IPS-15b (cell line): ENCODE measurements at regions not wholly inside any gene's neighbourhood (a gene's known extent, or its start where the extent isn't known, plus 50 kb on each side); places are given as distances from the start of the nearest gene placed in this dataset.

Experiments used
- H3K27me3 ChIP-seq: one replicate; pipeline ENCODE4 v1.6.1; 2013; ENCODE audit warnings: low read length; ENCODE audit not compliant: control insufficient read depth, insufficient read depth
- H3K36me3 ChIP-seq: one replicate; pipeline ENCODE4 v1.6.1; 2013; ENCODE audit warnings: low read length; ENCODE audit not compliant: control insufficient read depth, insufficient read depth
- H3K4me1 ChIP-seq: one replicate; pipeline ENCODE4 v1.6.1; 2013; ENCODE audit warnings: mild to moderate bottlenecking, low read length; ENCODE audit not compliant: control insufficient read depth, insufficient read depth
- H3K4me3 ChIP-seq: one replicate; pipeline ENCODE4 v1.5.1; 2013; ENCODE audit warnings: low read depth, low read length
- H3K9ac ChIP-seq: one replicate; pipeline ENCODE4 v1.6.1; 2013; ENCODE audit warnings: low read depth, mild to moderate bottlenecking, low read length
- H3K9me3 ChIP-seq: one replicate; pipeline ENCODE4 v1.6.1; 2013; ENCODE audit warnings: mild to moderate bottlenecking, low read length; ENCODE audit not compliant: control insufficient read depth, insufficient read depth

- no peaks in the 10 kb centered on the region for H3K9me3 ChIP-seq
- no peaks in the 10 kb centered on the region for H3K27me3 ChIP-seq
- peaks cover 2% of the 10 kb centered on the region for H3K4me1 ChIP-seq
- no peak overlapping the region for H3K4me3 ChIP-seq
- H3K9ac ChIP-seq, result peak overlapping the region; percentile 37
- H3K36me3 ChIP-seq, result no peaks in the 10 kb centered on the region
Observed at GRCh38 chr11:92764128-92764527, 205.3 kb upstream of the MTNR1B start.

- H3K9ac ChIP-seq, result no peak overlapping the region
- H3K4me3 ChIP-seq, result no peak overlapping the region
- H3K36me3 ChIP-seq, result no peaks in the 10 kb centered on the region
- H3K4me1 ChIP-seq, result peaks cover 2% of the 10 kb centered on the region
- no peaks in the 10 kb centered on the region for H3K27me3 ChIP-seq
- H3K9me3 ChIP-seq, result no peaks in the 10 kb centered on the region
Observed at GRCh38 chr11:92765082-92765840, 204.2 kb upstream of the MTNR1B start.

- Histone ChIP-seq H3K9ac (no peak overlapping the region), H3K4me3 (no peak overlapping the region), H3K9me3 (no peaks in the 10 kb centered on the region), H3K4me1 (peaks cover 2% of the 10 kb centered on the region), H3K27me3 (no peaks in the 10 kb centered on the region), H3K36me3 (no peaks in the 10 kb centered on the region)
Observed at GRCh38 chr11:92765965-92766371, 203.5 kb upstream of the MTNR1B start.

- Histone ChIP-seq H3K9me3 (no peaks in the 10 kb centered on the region), H3K27me3 (no peaks in the 10 kb centered on the region), H3K4me1 (peaks cover 2% of the 10 kb centered on the region), H3K4me3 (no peak overlapping the region), H3K36me3 (no peaks in the 10 kb centered on the region), H3K9ac (no peak overlapping the region)
Observed at GRCh38 chr11:92766698-92767097, 202.8 kb upstream of the MTNR1B start.

DNA sequence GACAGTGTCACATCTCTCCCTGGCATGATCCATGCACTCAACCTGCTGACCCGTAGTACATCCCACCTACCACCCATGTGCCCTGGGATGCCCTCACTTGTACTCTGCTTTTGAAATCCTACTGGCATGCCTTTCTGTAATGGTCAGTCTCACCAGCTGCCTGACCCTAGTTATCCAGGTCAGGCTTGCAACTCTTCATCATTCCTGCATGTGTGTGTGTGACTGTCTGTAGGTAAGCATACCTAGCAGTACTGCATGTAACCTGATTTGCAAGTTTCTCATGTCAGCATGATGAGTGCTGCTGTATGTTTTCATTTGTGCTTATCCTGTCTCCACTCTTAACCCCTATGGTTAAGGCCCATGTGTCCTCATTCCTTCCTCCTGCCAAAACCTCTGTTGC is 202.0 kb upstream of the MTNR1B start:
- Histone ChIP-seq H3K4me1 (peaks cover 2% of the 10 kb centered on the region), H3K4me3 (no peak overlapping the region), H3K9ac (no peak overlapping the region), H3K36me3 (no peaks in the 10 kb centered on the region), H3K9me3 (no peaks in the 10 kb centered on the region), H3K27me3 (no peaks in the 10 kb centered on the region)

DNA sequence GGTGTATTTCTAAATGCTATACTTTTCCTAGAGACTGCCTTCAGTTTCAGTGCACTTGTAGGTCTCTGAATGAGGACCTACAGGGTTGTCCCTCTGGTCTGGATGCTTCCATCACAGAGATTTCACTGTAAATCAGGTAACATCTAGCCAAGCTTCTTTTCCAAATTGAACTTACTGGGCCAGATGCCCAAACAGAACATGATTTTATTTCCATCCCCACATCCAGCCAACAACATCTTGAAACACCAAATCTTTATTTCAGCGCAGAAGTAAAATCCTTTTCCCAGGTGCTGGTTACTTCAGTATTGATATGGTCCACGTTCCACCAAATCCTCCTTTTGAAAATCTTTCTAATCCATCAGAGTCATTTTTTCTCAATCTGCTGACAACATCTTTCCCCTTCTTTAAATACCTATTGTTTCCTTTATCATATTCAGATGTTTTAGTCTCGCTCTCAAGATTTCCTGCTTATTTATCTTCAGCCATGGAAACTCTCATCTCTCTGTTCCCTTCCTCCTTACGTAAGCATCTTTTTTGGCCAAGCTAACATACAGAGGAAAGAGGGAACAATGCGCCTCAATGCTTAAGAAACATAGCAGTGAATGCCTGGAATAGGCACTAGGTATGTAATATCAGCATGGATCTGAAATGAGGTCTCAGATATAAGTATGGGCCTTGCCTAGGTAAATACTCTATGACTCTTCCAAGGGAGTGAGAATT is 201.2 kb upstream of the MTNR1B start:
- Histone ChIP-seq H3K9me3 (no peaks in the 10 kb centered on the region), H3K4me3 (no peak overlapping the region), H3K4me1 (peaks cover 2% of the 10 kb centered on the region), H3K36me3 (no peaks in the 10 kb centered on the region), H3K9ac (no peak overlapping the region), H3K27me3 (no peaks in the 10 kb centered on the region)

DNA sequence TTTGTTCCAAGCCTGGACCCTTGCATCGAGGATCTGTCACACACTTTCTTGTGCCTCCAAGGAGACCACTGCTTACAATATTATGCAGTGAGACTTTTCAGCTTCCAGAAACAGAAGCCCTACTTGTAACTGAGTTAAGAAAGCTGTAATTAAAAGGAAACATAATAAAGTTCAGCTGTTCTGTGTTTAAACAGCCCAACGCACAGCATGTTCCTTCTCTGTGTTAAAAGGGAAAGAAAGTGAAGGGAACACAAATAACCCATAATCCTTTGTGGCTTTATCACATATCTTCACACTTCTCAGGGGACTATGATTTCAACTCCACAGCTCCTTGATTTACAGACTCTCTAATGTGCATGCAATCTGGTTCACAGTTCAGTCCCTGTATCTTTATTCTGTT is 200.3 kb upstream of the MTNR1B start:
- peaks cover 2% of the 10 kb centered on the region for H3K4me1 ChIP-seq
- H3K36me3 ChIP-seq, result no peaks in the 10 kb centered on the region
- H3K9me3 ChIP-seq, result no peaks in the 10 kb centered on the region
- no peaks in the 10 kb centered on the region for H3K27me3 ChIP-seq
- H3K4me3 ChIP-seq, result no peak overlapping the region
- H3K9ac ChIP-seq, result no peak overlapping the region

DNA sequence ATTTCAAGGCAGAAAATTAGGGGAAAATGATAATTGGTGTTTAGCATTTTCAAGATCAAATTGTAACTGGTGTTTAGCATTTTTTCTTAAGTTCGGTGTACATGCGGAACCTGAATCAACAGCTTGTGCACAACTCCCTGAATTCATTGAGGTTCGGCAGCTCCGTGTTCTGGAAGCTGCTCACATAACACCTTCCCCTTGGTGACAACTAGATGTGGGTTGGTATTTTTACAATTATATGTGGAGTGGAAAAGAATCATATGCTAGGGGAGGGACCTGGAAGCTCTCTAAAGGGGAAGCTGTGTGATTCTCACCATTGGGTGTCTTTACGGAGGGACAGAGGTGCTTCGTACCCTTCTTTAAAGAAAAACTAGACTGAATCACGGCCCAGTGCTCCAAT is 199.0 kb upstream of the MTNR1B start:
- Histone ChIP-seq H3K4me1 (peaks cover 2% of the 10 kb centered on the region), H3K9me3 (no peaks in the 10 kb centered on the region), H3K27me3 (no peaks in the 10 kb centered on the region), H3K9ac (no peak overlapping the region), H3K4me3 (no peak overlapping the region), H3K36me3 (no peaks in the 10 kb centered on the region)

- H3K9me3 ChIP-seq, result no peaks in the 10 kb centered on the region
- no peaks in the 10 kb centered on the region for H3K27me3 ChIP-seq
- no peaks in the 10 kb centered on the region for H3K36me3 ChIP-seq
- H3K9ac ChIP-seq, result no peak overlapping the region
- peaks cover 2% of the 10 kb centered on the region for H3K4me1 ChIP-seq
- no peak overlapping the region for H3K4me3 ChIP-seq
Observed at GRCh38 chr11:92770981-92771380, 198.5 kb upstream of the MTNR1B start.

- Histone ChIP-seq H3K4me1 (no peaks in the 10 kb centered on the region), H3K36me3 (no peaks in the 10 kb centered on the region), H3K27me3 (no peaks in the 10 kb centered on the region), H3K9ac (no peak overlapping the region), H3K9me3 (no peaks in the 10 kb centered on the region), H3K4me3 (no peak overlapping the region)
Observed at GRCh38 chr11:92771701-92772100, 197.8 kb upstream of the MTNR1B start.

- no peak overlapping the region for H3K4me3 ChIP-seq
- H3K27me3 ChIP-seq, result no peaks in the 10 kb centered on the region
- H3K9me3 ChIP-seq, result no peaks in the 10 kb centered on the region
- H3K9ac ChIP-seq, result no peak overlapping the region
- H3K36me3 ChIP-seq, result no peaks in the 10 kb centered on the region
- H3K4me1 ChIP-seq, result peaks cover 10% of the 10 kb centered on the region
Observed at GRCh38 chr11:92775003-92775676, 194.3 kb upstream of the MTNR1B start.

GRCh38 chr11:92776676-92777075 is 192.8 kb upstream of the MTNR1B start:
- H3K36me3 ChIP-seq, result no peaks in the 10 kb centered on the region
- no peak overlapping the region for H3K9ac ChIP-seq
- H3K27me3 ChIP-seq, result no peaks in the 10 kb centered on the region
- no peak overlapping the region for H3K4me3 ChIP-seq
- H3K9me3 ChIP-seq, result no peaks in the 10 kb centered on the region
- H3K4me1 ChIP-seq, result peaks cover 10% of the 10 kb centered on the region
